ENCODE measurements at regions not wholly inside any gene's neighbourhood (a gene's known extent, or its start where the extent isn't known, plus 50 kb on each side); places are given as distances from the start of the nearest gene placed in this dataset.

DNA sequence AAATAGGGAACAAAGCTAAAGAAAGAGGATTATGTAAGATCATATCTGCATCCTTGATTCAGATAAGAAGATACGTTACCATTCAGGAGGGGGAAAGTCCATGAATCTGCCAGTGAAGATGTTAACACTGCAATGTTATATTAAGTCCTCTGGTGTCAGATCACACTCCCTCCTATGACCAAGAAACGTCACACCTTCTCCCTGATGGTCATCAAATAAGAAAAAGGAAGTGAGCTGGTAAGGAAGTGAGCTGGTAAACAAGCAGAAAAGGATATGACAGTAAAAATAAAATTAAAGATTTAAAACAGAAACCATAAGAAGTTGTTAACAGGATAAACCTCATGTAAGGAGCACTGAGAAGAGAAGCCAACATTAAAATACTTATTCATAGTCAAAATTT lies 340.2 kb downstream of the SEC23A start:
- DNase-seq (ENCODE audit: low spot score), result no peak

DNA sequence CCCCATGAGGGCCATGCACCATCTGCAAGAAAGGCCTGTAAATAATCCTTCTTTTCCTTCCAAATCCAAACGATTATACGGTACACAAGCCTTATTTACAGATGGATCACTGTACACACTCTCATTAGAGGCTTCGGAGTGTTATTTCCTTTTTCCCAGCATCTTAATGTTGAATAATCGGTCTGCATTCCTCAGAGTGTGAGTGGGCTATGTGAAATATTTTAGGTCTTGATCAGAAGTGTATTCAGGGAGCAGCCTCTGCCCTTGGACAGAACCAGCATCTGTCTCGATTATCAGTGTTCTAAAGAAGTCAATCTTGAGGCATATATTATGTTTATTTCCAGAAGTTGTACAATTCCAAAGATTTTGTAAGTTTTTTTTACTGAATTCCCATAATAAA lies 340.6 kb downstream of the SEC23A start:
- no peak for DNase-seq (ENCODE audit: low spot score)

- DNase-seq (ENCODE audit: low spot score), result no peak
Observed at GRCh38 chr14:38761033-38761432, 342.0 kb downstream of the SEC23A start.

DNA sequence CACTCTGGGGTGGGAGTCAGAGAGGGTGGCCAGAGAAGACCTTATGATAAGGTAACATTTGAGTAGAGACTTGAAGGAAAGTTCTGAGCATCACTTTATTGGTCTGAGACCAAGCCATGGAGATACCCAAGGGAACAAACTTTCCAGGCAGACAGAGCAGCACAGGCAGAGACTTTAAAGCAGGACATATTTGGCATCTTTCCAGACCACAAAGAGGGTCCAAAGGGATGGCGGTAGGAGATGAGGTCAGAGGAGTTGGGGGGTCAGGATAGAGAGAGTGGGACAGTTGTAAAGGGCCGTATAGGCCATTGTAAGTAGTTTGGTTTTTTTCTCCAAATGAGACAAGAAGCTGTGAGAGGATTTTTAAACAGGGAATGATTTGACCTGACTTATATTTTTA lies 344.4 kb downstream of the SEC23A start:
- no peak for DNase-seq (ENCODE audit: low spot score)

DNA sequence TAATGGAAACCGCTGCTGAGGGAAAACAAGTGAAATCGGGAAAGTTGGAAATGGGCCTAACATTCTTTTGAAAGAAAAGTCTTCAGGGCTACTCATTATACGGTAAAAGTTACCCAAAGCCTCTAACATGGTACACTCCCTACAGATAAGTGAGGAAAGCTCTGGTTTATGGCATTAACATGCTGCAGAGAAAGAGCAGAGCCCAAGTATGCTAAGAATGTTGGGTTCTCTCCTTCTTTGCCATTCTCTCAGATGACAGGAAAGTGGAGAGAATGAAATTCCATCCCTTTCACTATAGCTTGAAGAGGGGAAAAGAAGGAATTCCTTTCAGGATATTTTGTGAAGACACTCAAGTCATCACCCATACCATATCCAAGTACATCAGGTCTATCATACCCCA lies 348.0 kb downstream of the SEC23A start:
- no peak for DNase-seq (ENCODE audit: low spot score)

DNA sequence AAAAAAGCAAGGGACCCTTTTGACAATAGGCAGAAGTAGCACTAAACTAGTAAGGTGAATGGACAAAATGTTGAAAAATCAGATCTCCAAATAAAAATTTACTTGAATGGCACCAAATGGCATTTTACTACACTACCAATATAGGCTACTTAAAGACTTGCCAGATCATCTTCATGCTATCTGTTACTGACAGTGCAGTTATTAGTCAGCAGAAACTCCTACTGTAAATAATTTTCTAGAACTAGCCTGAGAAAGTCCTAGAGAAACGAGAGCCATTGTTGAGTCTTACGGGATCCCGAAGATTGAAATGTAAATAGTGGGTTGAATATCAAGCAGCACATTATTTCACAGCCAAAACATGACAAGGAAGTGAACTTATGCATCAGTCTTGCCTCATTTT lies 350.3 kb downstream of the SEC23A start:
- no peak for DNase-seq (ENCODE audit: low spot score)

- no peak for DNase-seq (ENCODE audit: low spot score)
Observed at GRCh38 chr14:38752341-38752740, 350.7 kb downstream of the SEC23A start.

- no peak for DNase-seq (ENCODE audit: low spot score)
Observed at GRCh38 chr14:38751459-38751858, 351.6 kb downstream of the SEC23A start.

DNA sequence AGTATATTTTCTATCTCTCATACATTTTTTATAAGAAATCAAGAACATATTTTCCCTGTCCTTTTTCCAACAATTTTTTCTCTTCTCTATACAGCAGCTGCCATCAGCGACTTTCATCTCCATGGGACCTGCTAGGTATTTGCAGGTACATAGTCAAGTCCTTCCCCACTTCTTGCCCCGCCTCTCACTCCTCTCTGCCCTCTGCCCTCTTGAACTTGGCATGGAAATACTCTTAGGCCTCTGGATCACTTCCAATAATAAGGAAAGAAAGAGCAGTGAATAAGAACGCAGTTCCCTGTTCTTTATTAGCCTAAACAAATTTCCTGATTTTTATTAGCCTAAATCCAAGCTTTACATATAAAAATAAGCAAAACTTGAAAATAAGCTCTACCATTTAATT lies 353.1 kb downstream of the SEC23A start:
- no peak for DNase-seq (ENCODE audit: low spot score)

DNA sequence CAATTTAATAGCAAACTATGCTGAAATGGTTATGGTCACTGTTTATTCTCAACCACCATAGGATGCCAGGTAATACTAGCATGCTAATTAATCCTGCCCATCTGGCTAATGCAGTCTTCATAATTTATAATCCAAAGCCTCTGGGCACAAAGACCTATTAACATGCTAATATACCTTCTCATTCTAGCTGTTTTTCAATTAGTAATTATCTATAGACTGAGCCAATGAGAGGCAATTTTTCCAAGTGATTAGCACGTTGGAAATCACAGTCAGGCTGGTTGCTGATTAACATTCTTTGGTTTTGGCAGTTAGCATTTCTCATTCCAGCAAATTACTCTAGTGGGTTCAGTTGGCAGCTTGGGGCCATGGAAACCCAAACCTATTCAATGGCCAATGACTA lies 357.2 kb downstream of the SEC23A start:
- DNase-seq (ENCODE audit: low spot score), result no peak

DNA sequence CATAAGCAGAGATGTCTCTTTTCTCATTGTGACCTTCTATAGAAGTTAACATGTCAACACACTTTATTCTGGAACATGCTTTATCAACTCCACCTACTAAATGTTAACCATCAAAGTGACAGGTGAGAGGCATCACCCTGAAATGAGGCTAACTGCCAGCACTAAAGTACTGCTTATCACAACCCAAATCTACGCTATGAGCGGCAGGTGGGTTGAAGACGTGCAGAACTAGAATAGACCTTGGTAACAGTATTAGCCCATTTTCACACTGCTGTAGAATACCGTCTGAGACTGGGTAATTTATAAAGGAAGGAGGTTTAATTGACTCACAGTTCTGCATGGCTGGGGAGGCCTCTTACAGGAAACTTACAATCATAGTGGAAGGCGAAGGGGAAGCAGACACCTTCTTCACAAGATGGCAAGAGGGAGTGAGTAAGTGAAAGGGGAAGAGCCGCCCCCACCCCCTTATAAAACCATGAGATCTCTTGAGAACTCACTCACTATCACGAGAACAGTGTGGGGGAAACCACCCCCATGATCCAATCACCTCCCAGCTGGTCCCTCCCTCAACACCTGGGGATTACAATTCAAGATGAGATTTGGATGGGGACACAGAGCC lies 359.0 kb downstream of the SEC23A start:
- no peak for DNase-seq (ENCODE audit: low spot score)

DNA sequence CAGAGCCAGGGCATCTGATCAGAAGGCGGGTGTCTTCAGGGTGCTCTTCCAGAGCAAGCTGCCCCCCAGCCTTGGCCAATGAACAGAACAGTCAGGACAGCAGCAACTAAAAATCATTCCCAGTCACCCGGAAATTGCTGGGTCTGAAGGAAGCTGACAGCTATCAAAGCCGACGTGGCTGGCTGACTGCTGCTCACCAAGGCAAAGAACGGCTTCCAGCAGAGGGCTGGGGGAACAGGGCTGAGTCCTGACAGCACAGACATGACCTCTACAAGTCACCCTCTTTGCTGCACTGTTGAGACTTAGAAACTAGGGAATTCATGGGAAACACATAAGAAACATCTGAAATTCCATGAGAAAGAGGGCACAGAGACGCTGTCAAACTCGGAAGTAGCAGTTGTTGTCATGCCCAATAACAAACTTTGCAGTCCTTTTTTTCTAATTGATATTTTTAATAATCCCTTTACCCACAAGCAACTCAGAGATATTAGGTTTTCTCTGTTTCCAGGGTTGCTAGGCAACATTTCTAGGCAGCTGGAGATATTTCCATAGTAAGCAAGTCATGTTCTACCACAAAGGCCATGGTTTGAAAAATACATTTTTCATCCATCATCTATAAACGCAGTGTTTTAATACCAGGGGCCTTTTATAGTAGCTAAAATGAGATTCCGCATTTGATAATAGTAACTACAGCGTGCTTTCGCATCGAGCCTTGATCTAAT lies 365.2 kb downstream of the SEC23A start:
- no peak for DNase-seq (ENCODE audit: low spot score)

- no peak for DNase-seq (ENCODE audit: low spot score)
Observed at GRCh38 chr14:38735005-38735404, 368.0 kb downstream of the SEC23A start.

DNA sequence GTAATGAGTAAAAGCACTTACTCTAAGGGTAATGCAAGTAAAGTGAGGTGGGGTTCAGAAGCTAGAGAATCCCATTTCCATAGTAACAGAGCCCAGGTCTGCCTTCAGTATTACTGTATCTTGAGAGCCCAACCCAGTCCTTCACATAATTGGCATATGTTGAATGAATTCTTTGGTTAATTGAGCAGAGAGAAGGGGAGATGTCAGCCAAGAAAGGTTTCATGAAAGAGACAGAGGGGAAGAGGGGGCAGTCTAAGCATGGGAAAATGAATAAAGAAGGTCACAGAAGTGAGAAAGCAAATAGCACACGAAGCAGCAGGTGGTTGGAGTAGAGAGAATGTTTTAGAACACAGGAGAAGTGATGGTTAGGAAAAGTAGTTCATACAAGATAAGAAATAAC lies 371.1 kb downstream of the SEC23A start:
- DNase-seq (ENCODE audit: low spot score), result no peak

DNA sequence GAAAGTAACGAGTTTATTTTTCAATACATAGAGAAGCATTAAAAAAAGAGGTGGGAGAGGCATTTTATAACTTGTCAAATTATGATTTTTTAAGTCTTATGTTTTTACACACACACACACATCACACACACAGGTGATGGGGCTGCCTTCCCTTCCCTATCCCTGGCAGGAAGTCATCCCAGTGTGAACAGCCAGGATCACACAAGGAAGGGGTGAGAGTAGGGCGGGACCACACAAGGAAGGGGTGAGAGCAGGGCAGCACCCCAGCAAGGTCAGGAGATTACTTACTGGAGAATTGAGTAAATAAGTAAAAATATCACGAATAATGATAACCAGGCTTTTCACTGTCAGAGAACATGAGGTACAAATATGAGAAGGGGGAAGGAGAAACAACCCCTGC lies 372.6 kb downstream of the SEC23A start:
- no peak for DNase-seq (ENCODE audit: low spot score)

- no peak for DNase-seq (ENCODE audit: low spot score)
Observed at GRCh38 chr14:38727731-38728130, 375.3 kb downstream of the SEC23A start.

GRCh38 chr14:38724621-38725020 lies 378.4 kb downstream of the SEC23A start:
- no peak for DNase-seq (ENCODE audit: low spot score)

GRCh38 chr14:38723959-38724358 lies 379.1 kb downstream of the SEC23A start:
- DNase-seq (ENCODE audit: low spot score), result no peak

DNA sequence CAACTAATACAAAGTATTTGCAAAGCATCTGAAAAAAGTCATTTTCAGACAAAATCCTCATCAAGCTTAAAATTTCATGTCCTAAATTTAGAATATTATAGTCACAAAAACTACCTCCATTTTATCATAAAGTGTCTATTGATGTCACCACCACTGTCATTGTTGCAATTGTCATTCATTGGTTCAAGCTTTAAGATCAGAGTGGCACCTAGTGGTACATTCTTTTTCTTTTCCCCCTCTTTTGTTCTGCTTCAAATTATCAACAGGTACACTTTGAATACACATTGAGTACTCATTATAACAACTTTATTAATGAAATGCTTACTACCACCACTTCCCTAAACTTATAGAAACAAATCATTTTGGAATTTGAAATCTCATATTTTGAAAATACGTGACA lies 379.8 kb downstream of the SEC23A start:
- no peak for DNase-seq (ENCODE audit: low spot score)

DNA sequence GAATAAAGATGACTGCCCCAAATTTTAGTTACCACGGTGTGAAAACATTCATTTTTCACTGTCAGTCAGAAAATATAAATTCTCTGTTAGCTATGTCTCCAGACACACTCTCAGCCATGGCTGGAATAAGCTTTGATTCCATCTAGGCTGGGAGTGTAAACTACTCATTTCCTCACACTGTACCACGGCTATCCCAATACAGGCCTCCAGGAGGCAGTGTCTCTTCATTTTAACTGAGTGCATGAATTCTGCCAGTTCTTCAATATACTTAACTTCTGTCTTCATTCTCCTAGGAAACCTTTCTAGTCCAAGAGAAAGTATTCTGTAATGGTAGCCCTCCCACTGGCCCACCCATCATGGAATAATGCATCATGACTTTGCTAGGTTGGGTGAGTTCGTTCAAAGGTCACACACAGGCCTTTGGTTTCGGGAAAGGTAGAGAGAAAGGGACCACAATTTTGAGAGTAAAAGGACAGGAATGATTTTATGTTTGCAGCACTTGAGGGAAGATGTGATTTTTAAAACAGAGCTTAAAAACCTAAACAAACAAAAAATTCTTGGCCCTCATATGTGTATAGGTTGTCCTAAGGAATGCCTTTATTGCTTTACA lies 381.1 kb downstream of the SEC23A start:
- peak; percentile 24 for DNase-seq (ENCODE audit: low spot score)

- no peak for DNase-seq (ENCODE audit: low spot score)
Observed at GRCh38 chr14:38718519-38718918, 384.5 kb downstream of the SEC23A start.

DNA sequence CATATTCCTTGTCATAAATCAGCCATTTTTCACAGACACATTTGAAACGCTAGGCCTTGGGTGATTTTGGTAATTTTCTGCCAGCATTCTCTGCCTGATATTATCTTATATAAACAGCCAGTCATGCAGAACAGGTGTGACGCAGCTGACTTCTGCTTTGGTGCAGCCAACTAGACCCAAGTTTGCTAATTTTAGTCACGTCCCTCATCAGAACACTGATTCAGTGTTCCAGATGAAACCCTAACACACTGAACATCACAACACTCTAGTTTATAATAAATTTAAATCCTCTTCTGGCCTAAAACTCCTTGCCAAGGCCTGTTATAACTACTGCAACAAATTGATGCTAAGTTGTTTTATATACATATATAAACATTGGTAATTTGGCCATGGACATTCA lies 386.1 kb downstream of the SEC23A start:
- no peak for DNase-seq (ENCODE audit: low spot score)

- no peak for DNase-seq (ENCODE audit: low spot score)
Observed at GRCh38 chr14:38710881-38711280, 392.2 kb downstream of the SEC23A start.

- no peak for DNase-seq (ENCODE audit: low spot score)
Observed at GRCh38 chr14:38710196-38710595, 392.8 kb downstream of the SEC23A start.

All from HuH-7 (cell line).